Spinal cord (tissue), 9 donors: ENCODE measurements at regions not wholly inside any gene's neighbourhood (a gene's known extent, or its start where the extent isn't known, plus 50 kb on each side); places are given as distances from the start of the nearest gene placed in this dataset.

Experiments
- DNase-seq, 6 donors: peaks; one replicate each; pipeline versions ENCODE4 v3.0.0 to v3.0.0-alpha.2; 2013 to 2015; ENCODE audit warnings: low spot score in 6 of 6, low read depth in 4 of 6
- H3K27ac ChIP-seq: one replicate; pipeline ENCODE4 v1.5.1; 2013; ENCODE audit warnings: low read depth, low read length, control low read depth
- H3K27me3 ChIP-seq: one replicate; pipeline ENCODE4 v1.6.1; 2013; ENCODE audit warnings: low read length; ENCODE audit not compliant: control insufficient read depth, insufficient read depth
- H3K36me3 ChIP-seq: one replicate; pipeline ENCODE4 v1.6.1; 2013; ENCODE audit warnings: low read length; ENCODE audit not compliant: control insufficient read depth, insufficient read depth
- H3K4me1 ChIP-seq: one replicate; pipeline ENCODE4 v1.6.1; 2013; ENCODE audit warnings: low read length; ENCODE audit not compliant: control insufficient read depth, insufficient read depth
- H3K4me3 ChIP-seq: one replicate; pipeline ENCODE4 v1.5.1; 2013; ENCODE audit warnings: low read depth, low read length, control low read depth
- H3K9me3 ChIP-seq: one replicate; pipeline ENCODE4 v1.6.1; 2013; ENCODE audit warnings: low read length; ENCODE audit not compliant: control insufficient read depth, insufficient read depth
- WGBS: methylation state at CpG from one replicate; pipeline ENCODE4 v1.1.5; 2013; ENCODE audit warnings: missing lambda C conversion rate; ENCODE audit not compliant: insufficient coverage; 5-methylcytosine and 5-hydroxymethylcytosine counted together
- donor health status: healthy.

GRCh38 chr16:48860341-48860740 lies 250.4 kb upstream of the N4BP1 start:
- H3K4me1 ChIP-seq = no peaks in the 10 kb centered on the region
- no peak for DNase-seq
- H3K9me3 ChIP-seq = no peaks in the 10 kb centered on the region
- H3K27me3 ChIP-seq = peaks cover 2% of the 10 kb centered on the region
- no peak overlapping the region for H3K27ac ChIP-seq
- WGBS = no CpG with 5 or more reads among the region's 1 CpG
- H3K4me3 ChIP-seq = no peak overlapping the region
- no peaks in the 10 kb centered on the region for H3K36me3 ChIP-seq

- 70% methylated on average over 10 of the region's 12 CpGs for whole genome bisulfite sequencing
- no peaks in the 10 kb centered on the region for H3K9me3 ChIP-seq
- H3K4me1 ChIP-seq = no peaks in the 10 kb centered on the region
- DNase-seq = peak in 1 of 6 donors; percentile 48
- no peak overlapping the region for H3K27ac ChIP-seq
- no peaks in the 10 kb centered on the region for H3K27me3 ChIP-seq
- no peaks in the 10 kb centered on the region for H3K36me3 ChIP-seq
- H3K4me3 ChIP-seq = no peak overlapping the region
These were observed 243.0 kb upstream of the N4BP1 start for GRCh38 chr16:48852951-48853350.

- Histone ChIP-seq H3K27ac (no peak overlapping the region), H3K36me3 (no peaks in the 10 kb centered on the region), H3K4me1 (no peaks in the 10 kb centered on the region), H3K4me3 (no peak overlapping the region), H3K9me3 (no peaks in the 10 kb centered on the region), H3K27me3 (no peaks in the 10 kb centered on the region)
- DNase-seq = no peak
- WGBS = 58% methylated on average over 5 of the region's 6 CpGs
These were observed 242.5 kb upstream of the N4BP1 start for GRCh38 chr16:48852458-48852857.

GRCh38 chr16:48850097-48850770 lies 240.3 kb upstream of the N4BP1 start:
- Histone ChIP-seq H3K27me3 (no peaks in the 10 kb centered on the region), H3K4me3 (no peak overlapping the region), H3K27ac (no peak overlapping the region), H3K9me3 (no peaks in the 10 kb centered on the region), H3K36me3 (no peaks in the 10 kb centered on the region), H3K4me1 (no peaks in the 10 kb centered on the region)
- no peak for DNase-seq
- WGBS = 85% methylated on average over 3 of the region's 7 CpGs

- DNase-seq = no peak
- H3K4me1 ChIP-seq = no peaks in the 10 kb centered on the region
- H3K4me3 ChIP-seq = no peak overlapping the region
- no CpG with 5 or more reads among the region's 2 CpGs for WGBS
- H3K9me3 ChIP-seq = no peaks in the 10 kb centered on the region
- H3K27ac ChIP-seq = no peak overlapping the region
- no peaks in the 10 kb centered on the region for H3K36me3 ChIP-seq
- no peaks in the 10 kb centered on the region for H3K27me3 ChIP-seq
These were observed 236.3 kb upstream of the N4BP1 start for GRCh38 chr16:48846277-48846676.

GRCh38 chr16:48845261-48845660 lies 235.3 kb upstream of the N4BP1 start:
- H3K4me1 ChIP-seq = no peaks in the 10 kb centered on the region
- DNase-seq = peak in 2 of 6 donors; percentile 14 to 46
- WGBS = 53% methylated on average over 2 of the region's 2 CpGs
- H3K9me3 ChIP-seq = no peaks in the 10 kb centered on the region
- H3K4me3 ChIP-seq = no peak overlapping the region
- no peaks in the 10 kb centered on the region for H3K27me3 ChIP-seq
- H3K27ac ChIP-seq = no peak overlapping the region
- no peaks in the 10 kb centered on the region for H3K36me3 ChIP-seq

GRCh38 chr16:48838349-48838748 lies 228.4 kb upstream of the N4BP1 start:
- Histone ChIP-seq H3K4me3 (no peak overlapping the region), H3K27ac (no peak overlapping the region), H3K9me3 (no peaks in the 10 kb centered on the region), H3K27me3 (no peaks in the 10 kb centered on the region), H3K4me1 (no peaks in the 10 kb centered on the region), H3K36me3 (no peaks in the 10 kb centered on the region)
- DNase-seq = no peak
- 67% methylated on average over 1 of the region's 1 CpG for WGBS

GRCh38 chr16:48836636-48837035 lies 226.7 kb upstream of the N4BP1 start:
- H3K27ac ChIP-seq = no peak overlapping the region
- no peaks in the 10 kb centered on the region for H3K9me3 ChIP-seq
- no peak for DNase-seq
- H3K27me3 ChIP-seq = no peaks in the 10 kb centered on the region
- H3K4me1 ChIP-seq = no peaks in the 10 kb centered on the region
- no peaks in the 10 kb centered on the region for H3K36me3 ChIP-seq
- H3K4me3 ChIP-seq = no peak overlapping the region
- 43% methylated on average over 4 of the region's 4 CpGs for WGBS

- Histone ChIP-seq H3K27ac (no peak overlapping the region), H3K36me3 (no peaks in the 10 kb centered on the region), H3K4me1 (no peaks in the 10 kb centered on the region), H3K9me3 (no peaks in the 10 kb centered on the region), H3K4me3 (no peak overlapping the region), H3K27me3 (no peaks in the 10 kb centered on the region)
- WGBS = 95% methylated on average over 2 of the region's 2 CpGs
- no peak for DNase-seq
These were observed 226.1 kb upstream of the N4BP1 start for GRCh38 chr16:48836067-48836466.

- WGBS = 50% methylated on average over 1 of the region's 1 CpG
- Histone ChIP-seq H3K27ac (no peak overlapping the region), H3K27me3 (no peaks in the 10 kb centered on the region), H3K4me3 (no peak overlapping the region), H3K9me3 (no peaks in the 10 kb centered on the region), H3K36me3 (no peaks in the 10 kb centered on the region), H3K4me1 (peaks cover 3% of the 10 kb centered on the region)
- no peak for DNase-seq
These were observed 224.6 kb upstream of the N4BP1 start for GRCh38 chr16:48834576-48834975.
